Posterior cingulate gyrus (tissue), 11 donors: ENCODE measurements at regions not wholly inside any gene's neighbourhood (a gene's known extent, or its start where the extent isn't known, plus 50 kb on each side); places are given as distances from the start of the nearest gene placed in this dataset.
"Not testable (repeated sequence)": the region's sequence is repeated elsewhere in the genome, so short reads cannot be mapped to it uniquely, and the experiment has no call there.

ENCODE experiments used
- DNase-seq, 10 donors: peaks; one replicate each; pipeline versions ENCODE4 v3.0.0 to v3.0.0-alpha.2; 2020 to 2021; ENCODE audit warnings: mixed read lengths in 3 of 10
- intact Hi-C: fragments of 100-400 bp; cut with DNase I; formaldehyde crosslinking; loops from one replicate; pipeline ENCODE4 v1.15.1; 2023

GRCh38 chr13:99798756-99799155 is 172.8 kb downstream of the ZIC5 start:
- intact Hi-C loops, result no loop called here
- no peak for DNase-seq

- intact Hi-C loops, result no loop called here
- DNase-seq, result no peak
Observed at GRCh38 chr13:99797691-99798090, 173.9 kb downstream of the ZIC5 start.

DNA sequence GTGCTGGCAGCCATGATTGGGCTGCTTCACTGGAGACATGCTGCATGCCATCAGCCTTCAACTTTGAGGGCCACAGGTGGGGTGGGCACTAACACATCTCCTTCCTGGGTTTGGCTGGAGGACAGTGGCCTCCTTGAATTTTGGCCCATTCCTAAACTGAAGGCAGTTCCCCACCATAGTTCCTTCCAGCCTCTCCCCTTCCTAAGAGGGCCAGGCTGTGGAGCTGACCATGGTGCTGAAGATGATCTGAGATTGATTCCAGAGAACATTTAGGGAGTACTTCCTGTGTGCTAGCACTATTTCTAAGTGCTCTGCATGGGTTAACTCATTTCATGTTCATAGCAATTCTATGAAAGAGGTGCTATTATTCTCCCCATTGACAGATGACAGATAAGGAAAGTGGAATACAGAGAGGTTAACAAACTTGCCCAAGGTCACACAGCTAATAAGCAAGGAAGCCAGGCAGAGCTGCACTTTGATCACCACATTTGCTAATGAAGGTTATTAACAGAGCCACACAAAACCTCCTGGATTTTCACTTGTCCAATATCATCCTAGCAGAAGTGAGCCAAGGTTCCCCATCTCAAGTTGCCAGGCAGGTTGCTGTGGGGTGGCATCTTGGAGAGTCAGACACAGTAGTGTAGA is 175.3 kb downstream of the ZIC5 start:
- DNase-seq, result peak in 1 of 10 donors; percentile 23
- intact Hi-C loops, result no loop called here

DNA sequence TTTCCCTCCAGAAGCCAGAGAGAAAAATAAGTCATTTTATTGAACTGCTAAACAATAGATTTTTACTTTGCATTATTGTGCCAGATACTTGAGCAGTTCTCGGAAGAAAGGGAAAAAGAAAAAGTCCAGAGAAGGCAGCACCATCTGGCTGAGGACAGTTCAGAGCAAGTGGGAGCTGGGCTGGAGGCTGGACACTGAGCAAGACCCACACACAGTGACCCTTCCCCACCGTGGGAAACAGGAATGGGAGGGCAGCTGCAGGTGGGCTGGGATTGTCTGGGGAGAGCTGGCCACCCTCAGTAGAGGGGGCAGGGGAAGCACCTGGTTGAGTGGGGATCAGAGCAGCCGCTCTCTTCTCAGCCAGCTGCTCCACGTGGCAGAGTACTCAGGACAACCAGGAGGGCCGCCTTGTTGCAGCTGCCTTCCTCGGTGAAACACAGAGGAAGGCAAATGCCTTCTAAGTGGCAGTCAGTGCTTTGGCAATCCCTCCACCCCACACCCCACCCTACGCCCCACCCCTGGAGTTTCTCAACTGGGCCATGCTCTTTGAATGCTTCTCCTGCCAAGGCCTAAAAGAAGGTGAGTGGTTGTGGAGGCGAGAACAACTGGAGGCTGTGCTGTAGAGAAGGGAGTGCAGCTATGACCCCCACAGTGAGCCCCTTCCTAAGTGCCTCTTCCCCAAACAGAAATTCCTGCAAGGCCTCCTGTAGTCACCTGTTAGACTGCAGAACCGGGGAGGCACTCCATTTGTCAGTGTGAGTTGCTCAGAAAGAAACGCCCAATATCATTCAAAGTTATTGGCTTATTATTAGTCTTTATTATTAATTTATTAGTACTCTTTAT is 179.3 kb downstream of the ZIC5 start:
- intact Hi-C loops, result no loop called here
- DNase-seq, result no peak

GRCh38 chr13:99782669-99783068 is 188.9 kb downstream of the ZIC5 start:
- DNase-seq, result no peak
- intact Hi-C loops, result no loop called here

DNA sequence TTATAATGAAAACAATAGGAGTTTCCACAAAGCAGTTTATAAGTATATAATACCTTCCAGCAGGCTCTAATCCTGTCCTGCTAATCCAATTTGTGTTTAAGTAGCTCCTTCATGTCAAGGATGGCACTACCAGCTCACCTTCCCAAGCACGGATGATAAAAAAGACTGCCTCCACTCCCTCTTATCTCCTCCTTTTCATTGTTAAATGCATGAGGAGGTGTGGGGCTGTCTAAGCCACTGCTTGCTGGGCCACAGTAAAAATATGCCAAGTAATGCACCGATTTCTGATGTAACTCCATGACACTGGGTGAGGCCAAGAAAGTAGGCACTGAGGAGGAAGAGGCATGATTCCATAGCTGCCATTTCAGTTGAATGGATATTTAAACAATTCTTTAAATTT is 193.1 kb downstream of the ZIC5 start:
- intact Hi-C loops, result no loop called here
- DNase-seq, result no peak

GRCh38 chr13:99777873-99778272 is 193.7 kb downstream of the ZIC5 start:
- intact Hi-C loops, result no loop called here

DNA sequence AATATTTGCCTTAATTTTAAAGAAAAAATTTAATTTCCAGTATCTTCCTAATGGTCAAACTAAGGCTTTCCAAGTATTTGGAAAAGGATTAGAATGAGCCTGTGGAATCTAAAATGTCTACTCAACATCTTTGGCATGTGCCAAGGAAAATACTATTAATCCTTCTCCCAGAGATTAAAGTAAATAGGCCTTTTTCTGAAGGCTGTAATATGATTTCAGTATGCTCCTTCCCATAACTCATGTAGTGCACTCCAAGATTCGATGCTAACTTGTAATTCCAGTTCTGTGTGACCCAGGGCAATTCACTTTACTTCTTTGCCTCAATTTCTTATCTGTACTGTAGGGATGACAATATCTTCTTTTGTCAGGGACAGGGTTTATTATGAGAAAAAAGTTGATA is 196.9 kb downstream of the ZIC5 start:
- DNase-seq, result no peak

More at GRCh38 chr13:99777873-99778272, 193.7 kb downstream of the ZIC5 start:
- DNase-seq, result no peak

GRCh38 chr13:99768986-99769385 is 202.6 kb downstream of the ZIC5 start:
- intact Hi-C loops, result no loop called here
- no peak for DNase-seq

More for the DNA sequence above, 196.9 kb downstream of the ZIC5 start:
- intact Hi-C loops, result no loop called here

GRCh38 chr13:99766641-99767045 is 204.9 kb downstream of the ZIC5 start:
- no peak for DNase-seq
- intact Hi-C loops, result no loop called here

- intact Hi-C loops, result no loop called here
- DNase-seq, result no peak
Observed at GRCh38 chr13:99765869-99766268, 205.7 kb downstream of the ZIC5 start.

- intact Hi-C loops, result no loop called here
- no peak for DNase-seq
Observed at GRCh38 chr13:99760456-99760855, 211.1 kb downstream of the ZIC5 start.

- DNase-seq, result no peak
- intact Hi-C loops, result no loop called here
Observed at GRCh38 chr13:99759163-99759552, 212.4 kb downstream of the ZIC5 start.

DNA sequence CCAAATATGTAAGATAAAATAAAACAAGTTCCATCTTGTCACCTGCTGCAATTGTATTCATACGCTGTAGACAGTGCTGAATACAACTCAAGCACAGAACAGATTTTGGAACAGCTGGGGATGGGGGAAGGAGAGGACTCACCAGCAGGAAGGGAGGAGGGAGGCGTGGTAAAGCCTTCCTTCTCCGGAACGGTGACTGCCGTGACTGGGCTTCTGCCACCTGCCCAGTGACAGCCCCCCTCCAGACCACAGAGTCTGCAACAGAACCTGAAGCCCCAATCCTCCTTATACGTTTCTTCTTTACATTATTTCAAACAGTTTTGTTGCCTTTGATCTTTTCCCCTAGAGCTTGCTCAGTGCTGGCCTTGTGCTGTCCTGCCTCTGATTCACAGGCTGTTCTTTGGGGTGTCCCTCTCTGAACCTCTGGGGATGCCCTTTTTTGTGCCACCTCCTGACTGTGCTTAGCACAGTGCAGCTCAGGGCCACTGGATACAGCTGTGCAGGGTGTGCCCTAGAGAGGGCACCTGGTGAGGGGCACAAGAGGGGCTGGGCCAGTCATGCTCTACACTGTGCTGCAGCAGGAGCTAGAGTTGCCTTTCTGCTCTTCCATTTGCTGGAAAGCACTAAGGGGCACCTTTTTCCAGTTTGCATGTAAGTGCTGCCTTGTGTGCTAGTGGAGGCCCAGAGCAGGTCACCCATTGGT is 213.0 kb downstream of the ZIC5 start:
- no peak for DNase-seq

DNA sequence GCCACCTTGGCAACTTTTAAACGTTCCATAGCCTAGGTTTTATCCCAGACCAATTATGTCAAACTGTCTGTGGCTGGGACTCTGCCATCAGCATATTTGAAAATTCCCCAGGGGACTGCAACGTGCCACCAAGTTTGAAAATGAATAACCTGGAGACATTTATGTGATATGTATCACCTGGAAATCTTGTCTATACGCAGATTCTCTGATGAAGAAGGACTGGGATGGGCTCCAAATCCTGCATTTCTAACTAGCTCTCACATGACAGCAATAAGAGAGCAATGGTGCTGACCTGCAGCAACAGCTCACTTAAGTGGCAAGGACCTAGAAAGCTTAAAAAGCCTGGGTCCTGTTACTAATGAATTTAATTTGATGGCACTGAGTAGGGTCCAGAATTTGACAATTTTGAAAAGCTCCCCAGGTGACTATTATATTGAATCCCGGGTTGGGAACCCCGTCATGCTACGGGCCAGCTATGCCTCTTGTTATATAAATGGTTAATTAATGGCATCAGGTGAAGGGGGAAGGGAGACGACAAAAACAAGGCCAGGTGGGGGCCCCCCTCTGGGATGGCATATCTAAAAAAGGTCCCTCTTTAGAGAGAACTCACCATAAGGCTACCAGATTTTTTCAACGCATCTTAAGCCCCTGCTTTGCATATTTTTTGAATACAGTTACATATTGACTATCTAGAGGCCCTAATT is 213.7 kb downstream of the ZIC5 start:
- DNase-seq, result no peak

More for the DNA sequence above, 213.0 kb downstream of the ZIC5 start:
- intact Hi-C loops, result no loop called here

DNA sequence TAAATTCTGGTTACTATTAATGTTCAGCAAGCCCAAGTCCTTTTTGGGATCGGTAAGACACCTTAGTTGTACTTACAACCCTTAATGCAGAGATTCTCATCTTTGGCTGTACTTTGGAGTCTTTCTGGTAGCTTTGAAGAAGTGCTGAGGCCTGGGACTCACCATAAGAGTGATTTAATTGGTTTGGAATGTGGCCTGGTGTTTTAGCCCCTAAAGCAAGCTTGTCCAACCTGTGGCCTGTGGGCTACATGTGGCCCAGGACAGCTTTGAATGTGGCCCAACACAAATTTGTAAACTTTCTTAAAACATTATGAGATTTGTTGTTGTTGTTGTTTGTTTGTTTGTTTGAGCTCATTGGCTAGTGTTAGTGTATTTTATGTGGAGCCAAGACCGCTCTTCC is 215.3 kb downstream of the ZIC5 start:
- no peak for DNase-seq
- intact Hi-C loops, result no loop called here

More for the DNA sequence above, 213.7 kb downstream of the ZIC5 start:
- intact Hi-C loops, result no loop called here

GRCh38 chr13:99754750-99755149 is 216.8 kb downstream of the ZIC5 start:
- DNase-seq, intact Hi-C loops: not testable (repeated sequence)

GRCh38 chr13:99752373-99752772 is 219.2 kb downstream of the ZIC5 start:
- DNase-seq, result no peak
- intact Hi-C loops, result no loop called here

GRCh38 chr13:99751517-99752199 is 219.9 kb downstream of the ZIC5 start:
- intact Hi-C loops, result no loop called here
- no peak for DNase-seq

DNA sequence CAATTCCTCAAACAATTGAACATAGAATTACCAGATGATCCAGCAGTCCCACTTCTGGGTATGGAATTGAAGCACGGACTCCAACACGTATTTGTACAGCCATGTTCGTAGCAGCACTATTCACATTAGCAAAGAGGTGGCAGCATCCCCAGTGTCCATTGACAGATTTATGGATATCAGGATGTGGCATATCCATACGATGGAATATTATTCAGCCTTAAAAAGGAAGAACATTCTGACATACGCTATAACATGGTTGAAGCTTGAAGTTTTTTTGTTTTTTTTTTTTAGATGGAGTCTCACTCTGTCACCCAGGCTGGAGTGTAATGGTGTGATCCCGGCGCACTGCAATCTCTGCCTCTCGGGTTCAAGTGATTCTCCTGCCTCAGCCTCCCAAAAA is 220.6 kb downstream of the ZIC5 start:
- intact Hi-C loops, result no loop called here
- DNase-seq, result no peak
